ENCODE measurements at regions not wholly inside any gene's neighbourhood (a gene's known extent, or its start where the extent isn't known, plus 50 kb on each side); places are given as distances from the start of the nearest gene placed in this dataset.

- no peaks in the 10 kb centered on the region for H3K9me3 ChIP-seq (ENCODE audit: control insufficient read depth, low read length)
- no peaks in the 10 kb centered on the region for H3K27me3 ChIP-seq (ENCODE audit: control insufficient read depth, insufficient read depth, low read length)
- H3K36me3 ChIP-seq (ENCODE audit: control insufficient read depth, insufficient read depth, low read length), result no peaks in the 10 kb centered on the region
- H3K79me2 ChIP-seq, result no peaks in the 10 kb centered on the region
- no peak overlapping the region for H3K27ac ChIP-seq
- no peaks in the 10 kb centered on the region for H3K4me1 ChIP-seq
- H3K9ac ChIP-seq, result no peak overlapping the region
- H2AFZ ChIP-seq, result no peak overlapping the region
- TF ChIP-seq CTCF (IDR thresholded peaks at IDR 0.05), result no peak
- no peak overlapping the region for H3K4me2 ChIP-seq (ENCODE audit: low read length)
- H3K4me3 ChIP-seq (ENCODE audit: low read depth, low read length), result no peak overlapping the region
These were observed 829.3 kb downstream of the NLGN4X start for GRCh38 chrX:5399403-5399802.

GRCh38 chrX:5397409-5397808 lies 831.3 kb downstream of the NLGN4X start:
- no peak overlapping the region for H3K27ac ChIP-seq
- no peak overlapping the region for H2AFZ ChIP-seq
- H3K79me2 ChIP-seq, result no peaks in the 10 kb centered on the region
- H3K4me1 ChIP-seq, result no peaks in the 10 kb centered on the region
- H3K27me3 ChIP-seq (ENCODE audit: control insufficient read depth, insufficient read depth, low read length), result no peaks in the 10 kb centered on the region
- H3K36me3 ChIP-seq (ENCODE audit: control insufficient read depth, insufficient read depth, low read length), result no peaks in the 10 kb centered on the region
- H3K9ac ChIP-seq, result no peak overlapping the region
- no peak overlapping the region for H3K4me2 ChIP-seq (ENCODE audit: low read length)
- no peaks in the 10 kb centered on the region for H3K9me3 ChIP-seq (ENCODE audit: control insufficient read depth, low read length)
- TF ChIP-seq CTCF (IDR thresholded peaks at IDR 0.05), result no peak
- no peak overlapping the region for H3K4me3 ChIP-seq (ENCODE audit: low read depth, low read length)

- Histone ChIP-seq H3K4me2 (ENCODE audit: low read length) (no peak overlapping the region), H3K9me3 (ENCODE audit: control insufficient read depth, low read length) (no peaks in the 10 kb centered on the region), H3K79me2 (no peaks in the 10 kb centered on the region), H3K9ac (no peak overlapping the region), H2AFZ (no peak overlapping the region), H3K4me1 (no peaks in the 10 kb centered on the region), H3K4me3 (ENCODE audit: low read depth, low read length) (no peak overlapping the region), H3K27ac (no peak overlapping the region), H3K27me3 (ENCODE audit: control insufficient read depth, insufficient read depth, low read length) (no peaks in the 10 kb centered on the region), H3K36me3 (ENCODE audit: control insufficient read depth, insufficient read depth, low read length) (no peaks in the 10 kb centered on the region)
- TF ChIP-seq CTCF (IDR thresholded peaks at IDR 0.05), result no peak
These were observed 838.3 kb downstream of the NLGN4X start for GRCh38 chrX:5390376-5390775.

- no peaks in the 10 kb centered on the region for H3K36me3 ChIP-seq (ENCODE audit: control insufficient read depth, insufficient read depth, low read length)
- no peak for TF ChIP-seq CTCF (IDR thresholded peaks at IDR 0.05)
- no peak overlapping the region for H3K4me2 ChIP-seq (ENCODE audit: low read length)
- H2AFZ ChIP-seq, result no peak overlapping the region
- no peaks in the 10 kb centered on the region for H3K4me1 ChIP-seq
- H3K27ac ChIP-seq, result no peak overlapping the region
- no peaks in the 10 kb centered on the region for H3K9me3 ChIP-seq (ENCODE audit: control insufficient read depth, low read length)
- no peak overlapping the region for H3K9ac ChIP-seq
- H3K27me3 ChIP-seq (ENCODE audit: control insufficient read depth, insufficient read depth, low read length), result no peaks in the 10 kb centered on the region
- no peak overlapping the region for H3K4me3 ChIP-seq (ENCODE audit: low read depth, low read length)
- H3K79me2 ChIP-seq, result no peaks in the 10 kb centered on the region
These were observed 840.6 kb downstream of the NLGN4X start for GRCh38 chrX:5388087-5388486.

GRCh38 chrX:5380426-5380825 lies 848.2 kb downstream of the NLGN4X start:
- Histone ChIP-seq H2AFZ (no peak overlapping the region), H3K36me3 (ENCODE audit: control insufficient read depth, insufficient read depth, low read length) (no peaks in the 10 kb centered on the region), H3K79me2 (no peaks in the 10 kb centered on the region), H3K4me1 (no peaks in the 10 kb centered on the region), H3K9ac (no peak overlapping the region), H3K27me3 (ENCODE audit: control insufficient read depth, insufficient read depth, low read length) (no peaks in the 10 kb centered on the region), H3K4me3 (ENCODE audit: low read depth, low read length) (no peak overlapping the region), H3K27ac (no peak overlapping the region), H3K9me3 (ENCODE audit: control insufficient read depth, low read length) (no peaks in the 10 kb centered on the region), H3K4me2 (ENCODE audit: low read length) (no peak overlapping the region)
- TF ChIP-seq CTCF (IDR thresholded peaks at IDR 0.05), result no peak

Measured in parathyroid adenoma (tissue), 2 donors.